GM19467 (cell line): ENCODE measurements at regions not wholly inside any gene's neighbourhood (a gene's known extent, or its start where the extent isn't known, plus 50 kb on each side); places are given as distances from the start of the nearest gene placed in this dataset.
"Not testable (repeated sequence)": the region's sequence is repeated elsewhere in the genome, so short reads cannot be mapped to it uniquely, and the experiment has no call there.

Experiments used
- ATAC-seq: cut with Tn5 transposase; IDR thresholded peaks from one replicate; pipeline ENCODE4 v1.9.1; 2021; ENCODE audit warnings: mild to moderate bottlenecking, moderate library complexity; ENCODE audit not compliant: unreplicated experiment

- ATAC-seq, result no peak
These were observed 243.1 kb downstream of the FGFR2 start for GRCh38 chr10:121355161-121355560.

GRCh38 chr10:121356183-121356582 is 242.1 kb downstream of the FGFR2 start:
- no peak for ATAC-seq

DNA sequence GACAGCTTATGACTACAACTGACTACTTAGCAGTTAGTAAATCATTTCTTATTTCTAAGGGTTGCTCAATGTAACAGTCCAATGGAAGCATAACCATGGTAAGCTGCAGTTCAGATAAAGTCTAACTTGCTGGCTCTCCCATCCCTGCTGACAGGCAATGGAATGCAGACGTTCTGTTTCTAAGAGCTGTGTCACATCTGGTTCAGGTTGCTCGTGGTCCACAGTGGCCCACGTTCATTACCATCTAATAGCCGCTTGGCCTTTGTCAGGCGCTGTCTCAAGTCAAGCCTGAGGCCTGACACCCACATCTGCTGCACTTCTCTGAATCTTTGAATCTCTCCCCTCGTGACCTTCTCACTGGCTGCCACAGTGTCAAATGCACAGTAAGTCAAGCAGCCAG is 240.8 kb downstream of the FGFR2 start:
- ATAC-seq, result no peak

GRCh38 chr10:121362026-121362425 is 236.2 kb downstream of the FGFR2 start:
- no peak for ATAC-seq

- ATAC-seq, result no peak
These were observed 232.7 kb downstream of the FGFR2 start for GRCh38 chr10:121365566-121365965.

- no peak for ATAC-seq
These were observed 229.8 kb downstream of the FGFR2 start for GRCh38 chr10:121368347-121369025.

DNA sequence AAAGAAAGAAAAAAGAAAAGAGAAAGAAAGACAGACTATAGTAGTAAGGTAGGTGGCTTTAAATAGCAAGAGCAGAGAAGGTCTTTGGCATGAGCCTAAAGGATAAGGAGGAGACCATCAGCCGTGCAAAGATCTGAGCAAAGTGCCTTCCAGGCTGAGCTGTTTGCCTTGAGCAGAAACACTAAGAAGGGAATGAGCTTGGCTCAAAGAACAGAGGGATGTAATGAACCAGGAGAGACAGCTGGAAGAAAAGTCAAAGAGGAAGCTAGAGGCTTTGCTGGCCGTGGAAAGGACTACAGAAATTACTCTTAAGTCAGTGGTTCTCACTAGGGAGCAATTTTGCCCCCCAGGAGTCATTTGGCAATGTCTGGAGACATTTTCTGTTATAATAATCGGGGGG is 228.6 kb downstream of the FGFR2 start:
- no peak for ATAC-seq

DNA sequence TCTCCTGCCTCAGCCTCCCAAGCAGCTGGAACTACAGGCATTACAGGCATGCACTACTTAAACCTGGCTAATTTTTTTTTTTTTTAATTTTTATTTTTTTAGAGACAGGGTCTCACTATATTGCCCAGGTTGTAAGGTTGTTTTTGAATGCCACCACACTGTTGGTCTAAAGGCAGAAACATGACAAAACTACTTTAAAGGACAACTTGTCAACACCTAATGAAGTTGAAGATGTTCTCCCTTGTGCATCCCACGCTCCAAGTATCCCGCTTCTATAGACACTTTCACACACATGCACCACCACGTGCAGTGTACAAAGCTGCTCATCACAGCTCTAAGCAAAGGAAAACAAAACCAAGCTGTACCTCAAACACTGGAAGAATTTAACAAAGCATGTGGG is 226.4 kb downstream of the FGFR2 start:
- no peak for ATAC-seq

DNA sequence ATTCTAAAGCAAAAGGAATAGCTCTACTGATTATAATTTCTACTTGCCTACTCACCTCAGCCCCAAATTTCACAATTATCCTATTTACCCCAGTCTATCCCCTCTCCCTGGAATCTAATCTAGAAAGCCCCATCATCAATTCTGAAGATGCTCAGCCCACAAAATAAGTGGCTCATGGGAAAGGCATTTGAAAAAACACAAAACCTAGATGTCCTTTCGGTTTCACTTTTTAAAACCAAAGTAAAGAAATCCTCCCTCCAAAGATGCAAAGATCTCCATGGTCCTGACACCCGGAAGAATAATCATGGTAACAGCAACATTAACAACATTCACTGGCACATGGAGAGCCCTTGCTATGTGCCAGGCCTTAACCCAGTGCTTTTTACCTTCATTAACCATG is 224.8 kb downstream of the FGFR2 start:
- no peak for ATAC-seq

- no peak for ATAC-seq
These were observed 224.1 kb downstream of the FGFR2 start for GRCh38 chr10:121374121-121374520.

GRCh38 chr10:121375172-121375571 is 223.1 kb downstream of the FGFR2 start:
- no peak for ATAC-seq

DNA sequence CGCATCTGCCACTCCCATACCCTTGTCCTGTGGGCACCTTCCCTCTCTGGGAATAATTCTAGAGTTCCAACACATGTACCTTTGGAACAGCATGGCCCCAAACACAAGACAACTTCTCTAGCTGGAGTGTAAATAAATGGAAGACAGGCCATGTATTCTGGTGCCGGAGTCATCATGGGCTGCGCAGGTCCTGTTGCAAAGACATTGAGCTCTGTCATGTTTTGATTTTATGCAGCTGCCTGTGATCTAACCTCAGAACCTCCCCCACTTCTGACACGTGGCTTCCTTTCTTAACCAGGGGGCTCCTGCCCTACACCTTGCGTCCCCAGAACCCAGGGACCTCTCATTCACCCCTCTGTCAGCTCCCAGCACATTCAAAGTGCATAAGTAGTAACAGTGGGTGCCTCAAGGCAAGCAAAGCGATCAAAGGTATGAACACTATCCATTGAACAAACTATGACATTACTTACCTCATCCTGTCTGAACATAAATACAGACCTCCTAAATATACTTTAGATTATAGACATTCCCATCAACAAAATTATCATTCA is 219.9 kb downstream of the FGFR2 start:
- no peak for ATAC-seq

DNA sequence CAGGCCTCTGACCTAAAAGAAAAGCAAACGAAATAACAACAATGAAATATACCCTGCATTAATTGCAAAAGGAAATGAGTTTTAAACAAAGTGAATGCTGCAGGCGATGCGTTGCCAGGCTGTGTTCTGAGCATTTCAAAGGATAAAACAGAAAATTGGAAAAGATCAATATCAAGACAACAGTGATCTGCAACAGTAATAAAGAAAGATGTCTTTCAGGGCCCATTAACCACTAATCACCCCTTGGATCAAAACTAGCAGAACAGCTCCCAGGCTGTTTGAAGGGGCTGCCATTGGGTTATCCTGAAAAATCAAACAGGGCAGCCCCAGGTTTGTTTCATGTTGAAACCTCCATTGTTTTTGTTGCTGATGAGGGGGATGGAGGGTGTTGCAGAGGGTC is 219.2 kb downstream of the FGFR2 start:
- no peak for ATAC-seq

GRCh38 chr10:121380211-121380610 is 218.0 kb downstream of the FGFR2 start:
- no peak for ATAC-seq

GRCh38 chr10:121382029-121382520 is 216.2 kb downstream of the FGFR2 start:
- not testable (repeated sequence) for ATAC-seq

GRCh38 chr10:121385136-121385535 is 213.1 kb downstream of the FGFR2 start:
- no peak for ATAC-seq

DNA sequence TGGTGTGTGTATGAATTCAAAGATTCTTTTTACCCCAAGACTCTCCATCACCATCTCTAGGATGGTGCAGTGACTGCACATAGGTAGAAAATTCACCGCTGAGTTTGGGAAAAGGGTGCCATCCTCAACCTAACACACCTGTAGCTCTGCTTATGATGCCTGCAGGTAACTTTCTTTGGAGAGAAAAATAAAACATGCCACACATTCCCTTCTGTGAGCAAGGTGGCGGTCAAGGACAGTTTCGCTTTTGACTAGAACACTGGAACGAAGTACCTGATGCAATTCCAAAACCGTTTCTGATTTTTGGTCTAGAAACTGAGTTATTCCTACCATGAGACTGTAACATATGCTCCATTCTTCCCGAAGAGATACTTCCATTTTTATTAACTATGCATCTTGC is 205.6 kb downstream of the FGFR2 start:
- ATAC-seq, result no peak

DNA sequence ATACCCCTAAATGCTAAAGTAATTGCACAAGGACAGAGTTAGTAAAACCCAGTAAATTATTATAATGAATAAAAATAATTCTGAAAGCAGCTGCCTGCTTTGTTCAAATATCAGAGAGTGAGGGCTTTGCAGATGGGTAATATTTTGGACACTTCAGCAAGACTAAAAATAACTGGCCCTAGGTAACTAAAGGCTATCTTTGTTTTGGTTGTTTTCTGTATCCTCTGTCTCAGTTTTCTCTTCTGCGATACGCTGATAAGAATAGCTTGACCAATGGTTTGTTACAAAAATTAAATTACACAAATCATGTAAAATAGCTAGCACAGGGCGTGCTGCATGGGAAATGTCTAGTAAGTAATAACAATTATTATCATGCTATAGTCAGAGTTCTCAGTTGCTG is 204.7 kb downstream of the FGFR2 start:
- ATAC-seq, result no peak

DNA sequence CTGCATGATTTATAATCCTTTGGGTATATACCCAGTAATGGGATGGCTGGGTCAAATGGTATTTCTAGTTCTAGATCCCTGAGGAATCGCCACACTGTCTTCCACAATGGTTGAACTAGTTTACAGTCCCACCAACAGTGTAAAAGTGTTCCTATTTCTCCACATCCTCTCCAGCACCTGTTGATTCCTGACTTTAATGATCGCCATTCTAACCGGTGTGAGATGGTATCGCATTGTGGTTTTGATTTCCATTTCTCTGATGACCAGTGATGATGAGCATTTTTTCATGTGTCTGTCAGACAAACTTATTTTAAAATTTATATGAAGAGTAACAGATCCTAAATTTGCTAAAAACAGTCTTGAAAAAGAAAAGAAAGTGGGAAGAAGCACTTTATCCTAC is 197.7 kb downstream of the FGFR2 start:
- ATAC-seq, result not testable (repeated sequence)

GRCh38 chr10:121403527-121403926 is 194.7 kb downstream of the FGFR2 start:
- ATAC-seq, result no peak

GRCh38 chr10:121404611-121405010 is 193.6 kb downstream of the FGFR2 start:
- ATAC-seq, result no peak

- no peak for ATAC-seq
These were observed 193.1 kb downstream of the FGFR2 start for GRCh38 chr10:121405096-121405495.

- no peak for ATAC-seq
These were observed 192.7 kb downstream of the FGFR2 start for GRCh38 chr10:121405549-121405948.
